ENCODE measurements at regions not wholly inside any gene's neighbourhood (a gene's known extent, or its start where the extent isn't known, plus 50 kb on each side); places are given as distances from the start of the nearest gene placed in this dataset.

- Histone ChIP-seq H3K9me3 (ENCODE audit: control insufficient read depth in 1 of 2, insufficient read depth in 1 of 2, low read length in 2 of 2) (peaks cover 0 to 3% of the 10 kb centered on the region in 2 experiments), H3K27me3 (ENCODE audit: control insufficient read depth in 1 of 2, insufficient read depth in 2 of 2, low read length in 2 of 2) (no peaks in the 10 kb centered on the region), H3K36me3 (ENCODE audit: insufficient read depth, low read length) (no peaks in the 10 kb centered on the region), H3K4me1 (ENCODE audit: insufficient read depth, low read length) (no peaks in the 10 kb centered on the region), H3K27ac (ENCODE audit: low read depth in 1 of 2, low read length in 2 of 2) (no peak overlapping the region), H3K4me3 (ENCODE audit: low read length) (no peak overlapping the region)
- no peaks in the 10 kb centered on the region for H3K27me3 Mint-ChIP-seq
- H3K4me3 Mint-ChIP-seq, result no peak overlapping the region
- no peak for TF ChIP-seq CTCF (IDR thresholded peaks at IDR 0.05)
- no peak for ATAC-seq (ENCODE audit: poor library complexity)
- no peak for DNase-seq
- POLR2A ChIA-PET, result no interaction called here
- CTCF ChIA-PET, result interaction anchor here (1.4 kb wide), 1 partner anchor 10 kb away, joined by 3 read pairs; no protein-coding TSS in a partner anchor
- H3K4me1 Mint-ChIP-seq (ENCODE audit: low read depth), result no peaks in the 10 kb centered on the region
- H3K27ac Mint-ChIP-seq, result no peak overlapping the region
- intact Hi-C loops (cut with DNase I, micrococcal nuclease), result no loop called here
- H3K36me3 Mint-ChIP-seq (ENCODE audit: low read depth), result no peaks in the 10 kb centered on the region
- no peaks in the 10 kb centered on the region for H3K9me3 Mint-ChIP-seq
Measured at GRCh38 chr18:45562567-45563479, 52.5 kb upstream of the SLC14A2 start.

DNA sequence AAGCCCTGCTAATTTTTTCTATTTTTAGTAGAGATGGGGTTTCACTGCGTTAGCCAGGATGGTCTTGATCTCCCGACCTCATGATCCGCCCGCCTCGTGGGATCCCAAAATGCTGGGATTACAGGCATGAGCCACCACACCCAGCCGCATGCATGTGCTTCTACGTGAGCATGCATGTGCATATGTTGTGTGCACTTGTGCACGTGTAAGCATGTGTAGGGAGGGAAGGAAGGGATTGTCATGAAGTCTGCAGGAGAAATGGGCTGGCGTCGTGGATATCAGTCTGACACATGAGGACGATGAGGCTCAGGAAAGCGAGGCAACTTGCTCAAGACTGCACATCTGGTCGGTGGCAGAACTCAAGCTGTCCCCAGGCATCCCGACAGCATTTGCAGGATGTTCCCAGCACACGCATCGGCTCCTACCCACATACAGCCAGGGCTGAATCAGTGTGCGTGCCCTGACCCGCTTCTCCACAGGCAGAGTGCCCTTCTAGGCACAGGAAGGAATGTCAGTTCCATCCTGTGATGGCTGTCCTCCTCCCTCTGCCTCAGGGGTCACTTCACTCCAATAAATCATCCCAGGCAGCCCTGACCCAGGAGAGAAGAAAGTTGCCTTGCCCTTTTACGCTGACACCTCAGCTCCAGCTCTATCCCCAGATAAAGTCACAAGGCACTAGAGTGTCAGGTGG, 49.9 kb upstream of the SLC14A2 start:
- no peak overlapping the region for H3K4me3 Mint-ChIP-seq
- Histone ChIP-seq H3K27me3 (ENCODE audit: control insufficient read depth in 1 of 2, insufficient read depth in 2 of 2, low read length in 2 of 2) (peaks cover 0 to 3% of the 10 kb centered on the region in 2 experiments), H3K27ac (ENCODE audit: low read depth in 1 of 2, low read length in 2 of 2) (no peak overlapping the region), H3K9me3 (ENCODE audit: control insufficient read depth in 1 of 2, insufficient read depth in 1 of 2, low read length in 2 of 2) (peaks cover 0 to 3% of the 10 kb centered on the region in 2 experiments), H3K36me3 (ENCODE audit: insufficient read depth, low read length) (no peaks in the 10 kb centered on the region), H3K4me3 (ENCODE audit: low read length) (no peak overlapping the region), H3K4me1 (ENCODE audit: insufficient read depth, low read length) (no peaks in the 10 kb centered on the region)
- no peak for DNase-seq
- ChIA-PET POLR2A (no interaction called here), CTCF (no interaction called here)
- ATAC-seq (ENCODE audit: poor library complexity), result no peak
- H3K27ac Mint-ChIP-seq, result no peak overlapping the region
- intact Hi-C loops (cut with DNase I, micrococcal nuclease), result no loop called here
- peaks cover 5% of the 10 kb centered on the region for H3K27me3 Mint-ChIP-seq
- H3K4me1 Mint-ChIP-seq (ENCODE audit: low read depth), result no peaks in the 10 kb centered on the region
- H3K9me3 Mint-ChIP-seq, result no peaks in the 10 kb centered on the region
- no peaks in the 10 kb centered on the region for H3K36me3 Mint-ChIP-seq (ENCODE audit: low read depth)
- no peak for TF ChIP-seq CTCF (IDR thresholded peaks at IDR 0.05)
